ENCODE measurements at regions not wholly inside any gene's neighbourhood (a gene's known extent, or its start where the extent isn't known, plus 50 kb on each side); places are given as distances from the start of the nearest gene placed in this dataset.

- H2AFZ ChIP-seq (ENCODE audit: control insufficient read depth, low read depth, low read length), result no peak overlapping the region
- ChIA-PET POLR2A (no interaction called here), CTCF (no interaction called here), RAD21 (ENCODE audit: unreplicated experiment) (no interaction called here), SMC1A (ENCODE audit: uncharacterized antibody, unreplicated experiment) (no interaction called here)
- no peak for FAIRE-seq
- no peak overlapping the region for H3K4me2 ChIP-seq (ENCODE audit: control insufficient read depth, insufficient read depth)
- ATAC-seq, result no peak
- TF ChIP-seq PKNOX1 (IDR thresholded peaks at IDR 0.05), result no peak
- no peak for TF ChIP-seq CEBPZ (IDR thresholded peaks at IDR 0.05; ENCODE audit: low read depth, low read length)
- TF ChIP-seq POU2F2 (IDR thresholded peaks at IDR 0.05; ENCODE audit: borderline replicate concordance, low read depth, low read length), result no peak
- TF ChIP-seq ZNF384 (IDR thresholded peaks at IDR 0.05; ENCODE audit: borderline replicate concordance, low read depth, low read length), result no peak
- no peak for TF ChIP-seq TCF12 (IDR thresholded peaks at IDR 0.05; ENCODE audit: low read depth, low read length)
- TF ChIP-seq ZBTB40 (IDR thresholded peaks at IDR 0.05; ENCODE audit: borderline replicate concordance), result no peak
- BruUV-seq (replicated peaks), result no TSS peak
- H3K4me3 ChIP-seq, result no peak overlapping the region
- no peak overlapping the region for H3K27ac ChIP-seq (ENCODE audit: control insufficient read depth, insufficient read depth)
- H3K9me3 ChIP-seq (replicated peaks; ENCODE audit: control insufficient read depth, insufficient read depth, low read length), result no peaks in the 10 kb centered on the region
- no peak overlapping the region for H3K9ac ChIP-seq (ENCODE audit: control insufficient read depth, insufficient read depth, low read length)
- no peaks in the 10 kb centered on the region for H3K36me3 ChIP-seq (ENCODE audit: control insufficient read depth in 2 of 2, insufficient read depth in 2 of 2, low read length in 1 of 2)
- in situ Hi-C loops (cut with MboI) (no loop called here), intact Hi-C loops (cut with micrococcal nuclease; ENCODE audit: unreplicated experiment) (no loop called here)
- no peaks in the 10 kb centered on the region for H3K27me3 ChIP-seq (replicated peaks in 1 of 2; ENCODE audit: control insufficient read depth in 2 of 2, insufficient read depth in 2 of 2, low read length in 1 of 2)
- WGBS (ENCODE audit: insufficient coverage, insufficient replicate concordance, low lambda C conversion rate, missing lambda C conversion rate), result 4% methylated on average over 6 of the region's 6 CpGs
- H4K20me1 ChIP-seq (ENCODE audit: control insufficient read depth, insufficient read depth), result no peaks in the 10 kb centered on the region
- DNase-seq (ENCODE audit: low read depth, low spot score), result no peak
- H3K79me2 ChIP-seq (ENCODE audit: control insufficient read depth, insufficient read depth, low read length), result no peaks in the 10 kb centered on the region
- H3K4me1 ChIP-seq (ENCODE audit: control insufficient read depth, insufficient read depth, low read length), result no peaks in the 10 kb centered on the region
Measured at GRCh38 chr6:48233063-48233462, 122.1 kb upstream of the PTCHD4 start.

Data from GM12878 (cell line).